Calu3 (cell line): ENCODE measurements at regions not wholly inside any gene's neighbourhood (a gene's known extent, or its start where the extent isn't known, plus 50 kb on each side); places are given as distances from the start of the nearest gene placed in this dataset.
"Not testable (repeated sequence)": the region's sequence is repeated elsewhere in the genome, so short reads cannot be mapped to it uniquely, and the experiment has no call there.

ENCODE experiments used
- BruUV-seq: library from RNA; stranded (reverse); fragments of 400-500 nt; replicated peaks from 2 replicates; lab custom pipeline; 2021; lab: Mats Ljungman, UMichigan
- CTCF ChIA-PET: fragments of 300-600 bp; sonication (Branson Sonifier 250); formaldehyde crosslinking; loops from one replicate; lab custom pipeline; 2022; ENCODE audit warnings: antibody characterized with exemption; lab: Charles Lee
- DNase-seq: peaks from one replicate; pipeline ENCODE4 v3.0.0; 2022
- H3K27ac Mint-ChIP-seq: one replicate; pipeline ENCODE4 v1.8.0; 2022; ENCODE audit warnings: mixed read lengths; ENCODE audit not compliant: unreplicated experiment
- H3K27me3 Mint-ChIP-seq: one replicate; pipeline ENCODE4 v1.8.0; 2022; ENCODE audit warnings: mixed read lengths; ENCODE audit not compliant: unreplicated experiment
- H3K36me3 Mint-ChIP-seq: one replicate; pipeline ENCODE4 v1.8.0; 2022; ENCODE audit warnings: mild to moderate bottlenecking, moderate library complexity, mixed read lengths; ENCODE audit not compliant: insufficient read depth, unreplicated experiment
- H3K4me1 Mint-ChIP-seq: one replicate; pipeline ENCODE4 v1.8.0; 2022; ENCODE audit warnings: mild to moderate bottlenecking, low read depth, mixed read lengths; ENCODE audit not compliant: unreplicated experiment
- H3K4me3 Mint-ChIP-seq: one replicate; pipeline ENCODE4 v1.8.0; 2022; ENCODE audit warnings: mild to moderate bottlenecking, low read depth, moderate library complexity, mixed read lengths; ENCODE audit not compliant: unreplicated experiment
- H3K9me3 Mint-ChIP-seq: one replicate; pipeline ENCODE4 v1.8.0; 2022; ENCODE audit warnings: low read depth, mixed read lengths; ENCODE audit not compliant: unreplicated experiment
- CTCF ChIP-seq: fragments of 200-600 bp; IDR thresholded peaks from one replicate; pipeline ENCODE4 v1.8.0; 2022; ENCODE audit warnings: antibody characterized with exemption; ENCODE audit not compliant: unreplicated experiment
- intact Hi-C: fragments of 100-400 bp; cut with micrococcal nuclease; formaldehyde crosslinking; loops from one replicate; pipeline ENCODE4 v1.10.0; 2022; ENCODE audit not compliant: unreplicated experiment

GRCh38 chr2:203621981-203622515 lies 84.4 kb upstream of the CD28 start:
- Mint-ChIP-seq H3K9me3 (no peaks in the 10 kb centered on the region), H3K4me1 (peaks cover 6% of the 10 kb centered on the region), H3K27ac (no peak overlapping the region), H3K27me3 (no peaks in the 10 kb centered on the region), H3K36me3 (peaks cover 4% of the 10 kb centered on the region), H3K4me3 (no peak overlapping the region)
- TF ChIP-seq CTCF = no peak
- no peak for DNase-seq
- intact Hi-C loops = no loop called here
- BruUV-seq = no TSS peak
- CTCF ChIA-PET = no interaction called here

- CTCF ChIA-PET = no interaction called here
- H3K36me3 Mint-ChIP-seq = no peaks in the 10 kb centered on the region
- H3K4me3 Mint-ChIP-seq = no peak overlapping the region
- BruUV-seq = no TSS peak
- H3K9me3 Mint-ChIP-seq = no peaks in the 10 kb centered on the region
- TF ChIP-seq CTCF = no peak
- DNase-seq = no peak
- no peaks in the 10 kb centered on the region for H3K27me3 Mint-ChIP-seq
- intact Hi-C loops = no loop called here
- H3K4me1 Mint-ChIP-seq = peaks cover 6% of the 10 kb centered on the region
- no peak overlapping the region for H3K27ac Mint-ChIP-seq
Observed at GRCh38 chr2:203623096-203623495, 83.3 kb upstream of the CD28 start.

- no TSS peak for BruUV-seq
- Mint-ChIP-seq H3K4me1 (peaks cover 6% of the 10 kb centered on the region), H3K27me3 (no peaks in the 10 kb centered on the region), H3K4me3 (no peak overlapping the region), H3K27ac (no peak overlapping the region), H3K36me3 (no peaks in the 10 kb centered on the region), H3K9me3 (no peaks in the 10 kb centered on the region)
- intact Hi-C loops = no loop called here
- CTCF ChIA-PET = no interaction called here
- no peak for TF ChIP-seq CTCF
- DNase-seq = no peak
Observed at GRCh38 chr2:203623661-203624060, 82.8 kb upstream of the CD28 start.

- no peaks in the 10 kb centered on the region for H3K27me3 Mint-ChIP-seq
- no peak for TF ChIP-seq CTCF
- no peak for DNase-seq
- H3K9me3 Mint-ChIP-seq = no peaks in the 10 kb centered on the region
- H3K27ac Mint-ChIP-seq = no peak overlapping the region
- no TSS peak for BruUV-seq
- intact Hi-C loops = no loop called here
- no peak overlapping the region for H3K4me3 Mint-ChIP-seq
- peaks cover 6% of the 10 kb centered on the region for H3K4me1 Mint-ChIP-seq
- H3K36me3 Mint-ChIP-seq = no peaks in the 10 kb centered on the region
- CTCF ChIA-PET = no interaction called here
Observed at GRCh38 chr2:203625701-203626100, 80.7 kb upstream of the CD28 start.

- intact Hi-C loops, BruUV-seq, CTCF ChIA-PET: not testable (repeated sequence)
Observed at GRCh38 chr2:203626247-203626646, 80.2 kb upstream of the CD28 start.

More at GRCh38 chr2:203626247-203626646, 80.2 kb upstream of the CD28 start:
- not testable (repeated sequence) for H3K4me1 Mint-ChIP-seq, H3K9me3 Mint-ChIP-seq, H3K36me3 Mint-ChIP-seq, H3K27ac Mint-ChIP-seq, H3K27me3 Mint-ChIP-seq, DNase-seq, H3K4me3 Mint-ChIP-seq
